Loucy (cell line): ENCODE measurements at regions not wholly inside any gene's neighbourhood (a gene's known extent, or its start where the extent isn't known, plus 50 kb on each side); places are given as distances from the start of the nearest gene placed in this dataset.

Experiments used
- H2AFZ ChIP-seq: fragments of 200-600 bp; sonication (generic); 2 replicates; pipeline ENCODE4 v1.6.0; 2016; ENCODE audit warnings: antibody characterized with exemption, mild to moderate bottlenecking, low read length, moderate library complexity
- H3F3A ChIP-seq: fragments of 200-600 bp; 2 replicates; pipeline ENCODE4 v1.6.0; 2016; ENCODE audit warnings: antibody characterized with exemption, low read depth, mild to moderate bottlenecking
- H3K27me3 ChIP-seq: fragments of 200-600 bp; sonication (generic); 2 replicates; pipeline ENCODE4 v1.6.1; 2014; ENCODE audit warnings: low read length, mild to moderate bottlenecking; ENCODE audit not compliant: insufficient read depth, poor library complexity, severe bottlenecking
- H3K36me3 ChIP-seq: fragments of 200-600 bp; sonication (generic); 2 replicates; pipeline ENCODE4 v1.6.1; 2016; ENCODE audit warnings: low read length; ENCODE audit not compliant: insufficient read depth
- H3K4me1 ChIP-seq: fragments of 200-600 bp; sonication (generic); 2 replicates; pipeline ENCODE4 v1.5.1; 2014; ENCODE audit warnings: low read length, mild to moderate bottlenecking; ENCODE audit not compliant: insufficient read depth, poor library complexity, severe bottlenecking
- H3K4me2 ChIP-seq: fragments of 200-600 bp; sonication (generic); 2 replicates; pipeline ENCODE4 v1.6.0; 2014; ENCODE audit warnings: antibody characterized with exemption, low read length, low read depth, mild to moderate bottlenecking; ENCODE audit not compliant: poor library complexity, severe bottlenecking
- H3K4me3 ChIP-seq: fragments of 200-600 bp; sonication (generic); 2 replicates; pipeline ENCODE4 v1.5.1; 2014; ENCODE audit warnings: low read length, mild to moderate bottlenecking, mixed read lengths; ENCODE audit not compliant: poor library complexity, severe bottlenecking
- H3K79me2 ChIP-seq: fragments of 200-600 bp; sonication (generic); 2 replicates; pipeline ENCODE4 v1.6.1; 2014; ENCODE audit warnings: low read length; ENCODE audit not compliant: insufficient read depth
- H3K9ac ChIP-seq: fragments of 200-600 bp; sonication (generic); 2 replicates; pipeline ENCODE4 v1.6.0; 2014; ENCODE audit warnings: mild to moderate bottlenecking, low read depth, low read length, moderate library complexity; ENCODE audit not compliant: poor library complexity, severe bottlenecking
- H3K9me2 ChIP-seq: fragments of 200-600 bp; sonication (generic); replicated peaks from 2 replicates; pipeline ENCODE4 v1.6.1; 2016; ENCODE audit warnings: low read depth, low read length, mixed read lengths
- H3K9me3 ChIP-seq: fragments of 200-600 bp; sonication (generic); 2 replicates; pipeline ENCODE4 v1.6.1; 2014; ENCODE audit warnings: mild to moderate bottlenecking, antibody characterized with exemption, low read length, low read depth; ENCODE audit not compliant: insufficient read depth
- H4K20me1 ChIP-seq: fragments of 200-600 bp; sonication (generic); 2 replicates; pipeline ENCODE4 v1.6.0; 2014; ENCODE audit warnings: antibody characterized with exemption, low read length, mild to moderate bottlenecking; ENCODE audit not compliant: insufficient read depth, poor library complexity, severe bottlenecking
- EZH2phosphoT487 ChIP-seq: fragments of 200-600 bp; IDR thresholded peaks from 2 replicates; pipeline ENCODE4 v1.6.1; 2018; ENCODE audit warnings: antibody characterized with exemption, mild to moderate bottlenecking, moderate library complexity, borderline replicate concordance
- TF ChIP-seq, protein P1 (sequence below): fragments of 200-600 bp; sonication (generic); conservative IDR thresholded peaks from 2 replicates; pipeline ENCODE4 v1.5.1; 2014; ENCODE audit warnings: mild to moderate bottlenecking, antibody characterized with exemption, low read length

DNA sequence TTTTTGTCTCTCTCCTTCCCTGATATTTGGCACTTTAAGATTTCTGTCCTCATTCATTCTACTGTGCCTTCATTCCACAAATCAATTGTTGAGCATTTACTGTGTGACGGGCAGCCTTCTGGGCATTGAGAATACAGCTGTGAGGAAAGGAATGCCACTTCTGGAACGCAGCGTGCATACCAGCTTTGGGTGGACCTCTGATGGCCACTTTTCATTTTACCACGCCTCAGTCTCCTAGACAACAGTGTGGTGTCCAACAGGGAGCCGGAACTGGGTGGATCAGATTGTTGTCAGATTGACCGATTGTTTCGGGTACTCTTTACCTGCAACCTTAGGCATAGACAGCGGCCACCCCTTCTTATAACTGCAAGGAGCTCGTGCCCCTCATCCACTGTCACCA lies 222.7 kb upstream of the DPP6 start:
- H2AFZ ChIP-seq = no peak overlapping the region
- no peaks in the 10 kb centered on the region for H3K9me3 ChIP-seq
- TF ChIP-seq, protein P1, sequence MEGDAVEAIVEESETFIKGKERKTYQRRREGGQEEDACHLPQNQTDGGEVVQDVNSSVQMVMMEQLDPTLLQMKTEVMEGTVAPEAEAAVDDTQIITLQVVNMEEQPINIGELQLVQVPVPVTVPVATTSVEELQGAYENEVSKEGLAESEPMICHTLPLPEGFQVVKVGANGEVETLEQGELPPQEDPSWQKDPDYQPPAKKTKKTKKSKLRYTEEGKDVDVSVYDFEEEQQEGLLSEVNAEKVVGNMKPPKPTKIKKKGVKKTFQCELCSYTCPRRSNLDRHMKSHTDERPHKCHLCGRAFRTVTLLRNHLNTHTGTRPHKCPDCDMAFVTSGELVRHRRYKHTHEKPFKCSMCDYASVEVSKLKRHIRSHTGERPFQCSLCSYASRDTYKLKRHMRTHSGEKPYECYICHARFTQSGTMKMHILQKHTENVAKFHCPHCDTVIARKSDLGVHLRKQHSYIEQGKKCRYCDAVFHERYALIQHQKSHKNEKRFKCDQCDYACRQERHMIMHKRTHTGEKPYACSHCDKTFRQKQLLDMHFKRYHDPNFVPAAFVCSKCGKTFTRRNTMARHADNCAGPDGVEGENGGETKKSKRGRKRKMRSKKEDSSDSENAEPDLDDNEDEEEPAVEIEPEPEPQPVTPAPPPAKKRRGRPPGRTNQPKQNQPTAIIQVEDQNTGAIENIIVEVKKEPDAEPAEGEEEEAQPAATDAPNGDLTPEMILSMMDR = no peak
- no peaks in the 10 kb centered on the region for H3K36me3 ChIP-seq
- no peaks in the 10 kb centered on the region for H3K79me2 ChIP-seq
- H3K9ac ChIP-seq = no peak overlapping the region
- no peaks in the 10 kb centered on the region for H3K9me2 ChIP-seq
- H3K4me3 ChIP-seq = no peak overlapping the region
- H3K4me1 ChIP-seq = no peaks in the 10 kb centered on the region
- H3F3A ChIP-seq = no peaks in the 10 kb centered on the region
- H4K20me1 ChIP-seq = no peaks in the 10 kb centered on the region
- no peak overlapping the region for H3K4me2 ChIP-seq
- no peaks in the 10 kb centered on the region for H3K27me3 ChIP-seq

DNA sequence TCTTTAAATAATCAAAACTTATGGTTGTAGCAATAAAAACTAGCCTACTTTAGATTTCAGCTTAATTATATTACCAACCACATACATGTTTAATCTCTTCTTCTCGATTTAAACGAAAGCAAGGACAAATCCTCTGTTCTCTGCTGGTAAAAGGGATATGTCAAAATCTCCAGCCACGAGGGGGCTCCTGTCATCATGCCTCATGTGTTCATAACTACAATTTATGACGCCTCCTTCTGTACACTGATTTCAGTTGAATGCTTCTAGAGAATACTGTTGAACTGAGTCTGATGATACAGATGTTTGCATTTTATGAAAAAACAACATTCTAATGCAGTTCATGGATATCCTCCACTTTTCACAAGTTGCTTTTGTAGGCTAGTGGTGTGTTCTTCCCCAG lies 220.0 kb upstream of the DPP6 start:
- TF ChIP-seq EZH2phosphoT487 = no peak
- TF ChIP-seq, protein P1 = no peak
- no peaks in the 10 kb centered on the region for H3K9me2 ChIP-seq
- no peaks in the 10 kb centered on the region for H3K79me2 ChIP-seq
- H3K9ac ChIP-seq = no peak overlapping the region
- H3K36me3 ChIP-seq = no peaks in the 10 kb centered on the region
- no peaks in the 10 kb centered on the region for H3K9me3 ChIP-seq
- H3K4me1 ChIP-seq = no peaks in the 10 kb centered on the region
- no peak overlapping the region for H2AFZ ChIP-seq
- H3K4me2 ChIP-seq = no peak overlapping the region
- H3F3A ChIP-seq = no peaks in the 10 kb centered on the region
- no peaks in the 10 kb centered on the region for H4K20me1 ChIP-seq
- no peaks in the 10 kb centered on the region for H3K27me3 ChIP-seq
- no peak overlapping the region for H3K4me3 ChIP-seq

DNA sequence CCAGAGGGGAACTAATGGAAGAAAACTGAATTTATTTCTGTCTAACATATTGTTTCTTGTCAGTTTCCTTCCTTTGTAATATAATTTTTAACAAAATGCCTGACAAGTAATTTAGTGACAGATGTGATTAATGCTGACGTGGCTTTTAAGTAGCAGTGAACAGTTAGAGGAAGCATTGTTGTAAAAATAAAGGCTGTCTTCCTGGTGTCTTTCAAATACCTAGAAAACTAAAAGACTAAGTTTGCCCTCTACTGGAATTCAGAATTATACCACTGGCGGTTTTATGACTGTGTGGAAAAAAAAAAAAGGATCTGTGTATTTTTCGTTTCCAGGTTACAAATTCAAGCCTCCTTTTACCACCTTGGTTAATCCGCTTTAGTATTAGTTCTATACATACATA lies 217.1 kb upstream of the DPP6 start:
- Histone ChIP-seq H3K4me2 (no peak overlapping the region), H3F3A (no peaks in the 10 kb centered on the region), H3K9me2 (no peaks in the 10 kb centered on the region), H2AFZ (no peak overlapping the region), H3K36me3 (no peaks in the 10 kb centered on the region), H3K4me1 (no peaks in the 10 kb centered on the region), H3K79me2 (no peaks in the 10 kb centered on the region), H3K9ac (no peak overlapping the region), H3K4me3 (no peak overlapping the region), H4K20me1 (no peaks in the 10 kb centered on the region), H3K27me3 (no peaks in the 10 kb centered on the region), H3K9me3 (no peaks in the 10 kb centered on the region)
- no peak for TF ChIP-seq EZH2phosphoT487
- TF ChIP-seq, protein P1 = no peak
